Ureter (tissue), 1 donor: ENCODE measurements at regions not wholly inside any gene's neighbourhood (a gene's known extent, or its start where the extent isn't known, plus 50 kb on each side); places are given as distances from the start of the nearest gene placed in this dataset.

Experiments used
- DNase-seq: peaks from one replicate; pipeline ENCODE4 v3.0.0-alpha.2; 2020; ENCODE audit warnings: low spot score
- donor health status: DM: yes; HTN: yes; CAD: no.

- no peak for DNase-seq
Observed at GRCh38 chr7:136179154-136179553, 202.0 kb upstream of the MTPN start.

DNA sequence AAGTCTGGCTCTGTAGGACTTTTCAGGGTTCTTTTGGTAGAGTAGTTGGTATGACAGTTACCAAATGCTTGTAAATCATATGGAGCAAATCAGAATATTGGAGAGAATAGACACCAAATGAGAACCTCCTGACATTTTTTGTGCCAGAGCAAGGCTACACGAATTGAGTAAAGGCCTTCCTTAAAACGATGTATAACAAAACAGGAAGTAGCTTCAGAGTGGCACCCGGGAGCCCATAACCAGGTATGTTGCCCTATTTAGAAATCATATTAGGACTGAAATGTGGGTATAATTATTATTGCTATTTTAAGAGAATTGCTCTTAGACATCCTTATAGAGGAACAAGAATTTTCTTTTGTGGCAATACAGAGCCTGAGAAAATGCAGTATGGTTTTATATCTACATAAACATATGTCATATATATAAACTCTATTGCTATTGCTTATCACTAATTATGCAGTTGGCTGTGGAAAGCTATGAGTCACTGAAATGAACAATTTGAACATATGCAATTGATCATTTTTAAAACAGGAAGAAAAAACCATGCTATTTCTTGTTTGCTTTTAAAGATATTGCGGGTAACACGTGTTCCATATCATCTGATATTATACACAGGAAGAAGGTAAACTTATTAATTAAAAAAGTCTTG lies 197.4 kb upstream of the MTPN start:
- no peak for DNase-seq

DNA sequence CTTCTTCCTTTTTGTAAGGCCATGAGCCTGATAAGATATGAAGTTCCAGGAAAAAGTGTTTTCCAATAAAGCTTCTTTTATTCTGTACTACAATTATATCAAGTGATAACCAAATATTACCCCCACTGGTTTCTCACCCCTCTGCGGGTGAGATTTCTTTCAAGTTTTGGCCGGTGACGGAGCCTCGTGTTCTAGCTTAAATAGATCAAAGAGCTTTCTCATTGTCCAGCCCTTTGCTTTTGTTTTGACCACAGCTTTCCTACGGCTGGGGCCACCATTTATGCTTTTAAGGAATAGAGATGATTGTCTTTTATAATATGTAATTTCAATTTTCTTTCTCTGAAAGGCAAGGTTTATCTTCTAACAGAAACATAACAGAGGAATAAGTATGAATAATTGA lies 196.7 kb upstream of the MTPN start:
- no peak for DNase-seq

- no peak for DNase-seq
Observed at GRCh38 chr7:136171233-136171632, 194.1 kb upstream of the MTPN start.

DNA sequence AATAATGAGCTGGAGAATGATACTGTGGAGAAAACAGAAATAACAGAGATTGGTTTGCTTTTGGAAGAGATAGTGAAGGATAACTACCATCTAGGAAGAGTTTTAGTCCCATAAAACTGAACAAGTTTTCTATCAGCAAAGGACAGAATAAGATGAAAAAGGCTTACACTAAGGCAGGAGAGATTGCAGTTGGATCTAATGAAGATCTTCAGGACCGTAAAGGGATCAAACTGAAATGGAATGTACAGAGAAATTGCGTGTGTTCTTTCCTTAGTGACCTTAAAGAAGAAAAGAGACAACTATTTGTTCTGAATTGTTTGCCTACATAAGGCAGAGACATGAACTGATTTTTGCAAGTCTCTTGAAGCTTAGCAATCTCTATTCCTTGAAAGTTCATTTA lies 191.7 kb upstream of the MTPN start:
- DNase-seq = no peak

- no peak for DNase-seq
Observed at GRCh38 chr7:136167991-136168390, 190.8 kb upstream of the MTPN start.

DNA sequence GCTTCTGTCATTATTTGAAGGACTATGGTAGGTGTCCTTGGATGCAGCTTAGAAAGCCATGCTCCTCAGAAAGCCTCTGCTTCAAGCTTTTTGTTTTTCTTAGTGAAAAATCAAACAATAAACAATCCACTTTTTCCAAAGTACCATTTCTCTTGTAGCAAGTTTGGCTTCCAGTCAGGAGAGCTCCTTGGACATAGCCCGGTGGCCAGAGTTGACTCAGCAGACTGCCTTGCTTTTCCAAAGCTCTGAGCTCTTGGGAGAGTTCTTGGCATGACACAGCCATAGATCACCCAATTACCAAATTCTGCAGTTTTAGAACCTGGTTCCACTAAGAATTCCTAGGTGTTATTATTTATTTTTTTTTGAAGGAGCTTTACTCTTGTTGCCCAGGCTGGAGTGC lies 189.4 kb upstream of the MTPN start:
- DNase-seq = no peak

GRCh38 chr7:136163340-136163801 lies 186.2 kb upstream of the MTPN start:
- no peak for DNase-seq

DNA sequence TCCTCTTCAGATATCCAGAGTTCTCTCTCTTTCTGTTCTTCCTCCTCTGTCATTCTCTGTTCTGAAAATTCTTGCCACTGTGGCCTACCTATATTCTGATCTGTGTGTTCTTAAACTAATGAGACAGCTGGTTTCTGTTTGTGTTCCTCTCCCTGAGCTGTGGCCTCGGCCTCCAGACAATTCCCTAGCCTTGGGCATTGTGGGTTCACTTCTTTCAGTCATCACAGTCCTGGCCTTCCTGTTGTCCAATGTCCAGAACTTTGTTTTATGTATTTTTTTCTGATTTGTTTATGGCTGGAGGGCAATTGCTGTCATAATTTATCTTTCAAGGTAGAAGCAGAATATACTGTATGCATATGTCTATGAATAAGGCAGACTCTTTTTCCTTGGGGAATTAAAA lies 173.2 kb upstream of the MTPN start:
- no peak for DNase-seq

DNA sequence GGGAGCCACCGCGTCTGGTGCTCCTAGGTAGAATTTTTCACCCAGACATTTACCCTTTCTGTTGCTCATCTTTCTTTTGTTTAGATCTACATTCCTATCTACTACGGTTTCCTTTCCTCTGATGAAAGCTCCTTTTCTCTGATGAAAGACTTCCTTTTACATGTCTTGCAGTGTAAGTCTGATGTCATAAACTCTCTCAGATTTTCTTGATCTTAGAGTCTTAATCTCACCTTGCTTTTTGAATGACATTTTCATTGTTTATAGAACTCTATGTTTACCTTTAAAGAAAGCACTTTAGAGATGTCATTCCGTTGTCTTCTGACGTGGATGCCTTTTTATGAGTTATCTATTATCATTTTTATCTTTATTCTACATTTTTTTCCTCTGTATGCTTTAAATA lies 171.8 kb upstream of the MTPN start:
- DNase-seq = no peak

GRCh38 chr7:136146925-136147324 lies 169.8 kb upstream of the MTPN start:
- no peak for DNase-seq

GRCh38 chr7:136144182-136144581 lies 167.0 kb upstream of the MTPN start:
- DNase-seq = no peak

GRCh38 chr7:136143271-136143670 lies 166.1 kb upstream of the MTPN start:
- no peak for DNase-seq

DNA sequence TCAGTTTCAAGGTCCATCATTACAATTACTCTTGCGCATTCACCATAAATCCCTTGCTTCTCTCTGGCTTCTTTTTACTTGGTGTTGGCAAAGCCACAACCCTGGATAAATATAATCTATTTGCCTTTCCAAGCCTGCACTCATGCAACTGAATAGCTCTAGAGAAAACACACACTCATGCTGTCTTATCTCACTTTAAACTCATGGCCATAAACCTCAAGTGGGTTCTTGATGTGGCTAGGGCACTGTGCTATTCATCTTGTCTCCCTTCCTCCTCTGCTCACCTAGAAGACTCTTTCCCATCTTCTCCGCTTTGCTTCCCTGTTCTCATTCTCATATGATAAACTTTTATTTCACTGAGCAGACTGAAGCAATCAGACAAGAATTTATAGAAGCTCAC lies 165.4 kb upstream of the MTPN start:
- DNase-seq = no peak

- no peak for DNase-seq
Observed at GRCh38 chr7:136140469-136140868, 163.3 kb upstream of the MTPN start.

DNA sequence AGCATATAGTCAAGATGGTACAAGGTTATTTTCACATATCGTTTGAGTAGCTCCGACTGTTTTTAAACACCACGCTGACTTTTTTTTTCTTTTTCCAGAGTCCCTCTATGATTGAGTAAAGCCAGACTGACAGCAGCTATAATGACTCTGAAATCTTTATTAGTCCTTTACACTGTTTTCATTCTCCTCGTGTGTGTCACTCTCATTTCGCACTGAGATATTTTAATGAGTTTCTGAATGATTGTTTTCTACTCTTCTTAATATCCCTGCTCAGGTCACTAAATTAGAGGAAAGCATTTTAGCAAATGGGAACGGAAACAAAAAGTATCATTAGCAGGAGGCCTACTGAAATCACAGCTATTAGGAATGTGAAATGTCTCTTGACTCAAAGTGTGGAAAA lies 162.3 kb upstream of the MTPN start:
- DNase-seq = no peak

DNA sequence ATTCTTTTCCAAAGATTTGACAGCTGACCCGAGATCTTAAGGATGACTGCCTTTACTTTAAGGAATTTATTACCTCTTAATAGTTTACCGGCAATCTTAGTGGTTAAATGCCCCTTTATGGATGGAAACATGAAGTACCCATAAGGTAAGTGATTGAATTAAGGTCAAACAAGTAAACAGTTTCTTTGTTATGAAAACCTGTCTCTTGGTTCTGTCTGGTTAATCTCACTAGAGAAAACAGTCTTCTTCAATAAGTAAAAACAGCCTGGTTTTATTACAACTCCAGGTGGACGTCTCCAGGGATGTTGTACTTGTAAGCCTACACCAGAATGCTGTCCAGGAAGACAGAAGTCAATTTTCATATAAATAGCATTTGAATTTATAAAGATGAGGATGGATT lies 161.8 kb upstream of the MTPN start:
- DNase-seq = no peak

GRCh38 chr7:136136906-136137454 lies 159.8 kb upstream of the MTPN start:
- DNase-seq = no peak

- DNase-seq = no peak
Observed at GRCh38 chr7:136134503-136134902, 157.3 kb upstream of the MTPN start.

GRCh38 chr7:136133551-136133950 lies 156.4 kb upstream of the MTPN start:
- no peak for DNase-seq

DNA sequence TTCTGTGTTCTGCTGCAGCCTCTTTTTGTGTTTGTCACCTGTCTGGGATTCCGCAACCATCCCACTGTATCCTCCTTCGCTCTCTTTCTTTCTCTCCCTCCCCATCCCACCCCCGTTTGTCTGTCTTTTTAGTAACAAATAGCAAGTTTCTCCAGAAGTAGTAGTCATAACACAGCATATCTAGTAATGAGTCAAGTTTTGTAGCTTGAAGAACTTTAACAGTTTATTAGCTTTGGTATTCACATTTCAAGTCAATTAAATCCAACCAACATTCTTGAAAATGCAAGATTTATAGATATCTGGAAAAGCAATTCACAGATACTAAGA lies 154.1 kb upstream of the MTPN start:
- DNase-seq = no peak

DNA sequence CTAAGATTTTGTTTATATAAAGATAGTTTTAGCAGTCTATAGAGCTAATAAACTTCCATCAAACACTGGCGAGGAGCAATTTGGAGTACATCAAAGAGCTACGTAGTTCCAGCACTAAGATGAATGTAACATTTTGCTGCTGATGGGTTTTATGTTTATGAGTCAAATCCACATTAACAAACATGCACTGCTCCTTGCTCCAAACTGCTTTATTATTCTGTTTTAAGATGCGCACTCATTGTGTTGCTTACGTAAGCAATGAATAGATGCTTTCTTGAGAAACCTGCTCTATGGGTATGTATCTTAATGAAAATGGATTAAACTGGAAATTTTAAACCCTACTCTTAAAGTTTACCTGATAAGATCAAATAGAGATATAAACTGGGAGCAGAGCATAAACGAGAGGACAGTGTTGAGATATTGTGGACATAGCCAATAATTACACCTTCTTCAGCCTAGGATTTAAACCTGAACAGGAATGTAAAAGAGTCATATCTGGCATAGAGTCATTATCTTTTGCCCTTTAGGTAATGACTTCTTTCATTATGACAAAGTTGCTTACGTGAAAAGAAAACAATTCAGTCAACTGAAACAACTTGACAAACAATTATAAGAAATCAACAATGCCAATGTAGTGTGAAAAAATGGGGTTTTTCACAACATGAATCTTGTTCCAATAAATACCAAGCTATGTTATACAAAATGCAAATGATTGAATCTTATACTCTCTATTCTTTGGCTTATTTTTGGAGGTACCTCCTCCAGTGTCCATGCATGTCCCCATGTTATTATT lies 153.5 kb upstream of the MTPN start:
- no peak for DNase-seq

- DNase-seq = no peak
Observed at GRCh38 chr7:136128050-136128449, 150.9 kb upstream of the MTPN start.
